GM21367 (cell line): ENCODE measurements at regions not wholly inside any gene's neighbourhood (a gene's known extent, or its start where the extent isn't known, plus 50 kb on each side); places are given as distances from the start of the nearest gene placed in this dataset.

Source experiments
- ATAC-seq: cut with Tn5 transposase; IDR thresholded peaks from one replicate; pipeline ENCODE4 v1.9.1; 2021; ENCODE audit not compliant: unreplicated experiment

- ATAC-seq: no peak
Measured at GRCh38 chr4:11589676-11590075, 161.0 kb upstream of the HS3ST1 start.

GRCh38 chr4:11587797-11588196 is 159.1 kb upstream of the HS3ST1 start:
- ATAC-seq: no peak

GRCh38 chr4:11585506-11585905 is 156.8 kb upstream of the HS3ST1 start:
- ATAC-seq: no peak

GRCh38 chr4:11568511-11568910 is 139.8 kb upstream of the HS3ST1 start:
- no peak for ATAC-seq

- peak; percentile 54 for ATAC-seq
Measured at GRCh38 chr4:11566444-11567022, 137.8 kb upstream of the HS3ST1 start.

- no peak for ATAC-seq
Measured at GRCh38 chr4:11565899-11566298, 137.2 kb upstream of the HS3ST1 start.

GRCh38 chr4:11565213-11565612 is 136.5 kb upstream of the HS3ST1 start:
- ATAC-seq: no peak

GRCh38 chr4:11564021-11564420 is 135.3 kb upstream of the HS3ST1 start:
- no peak for ATAC-seq

GRCh38 chr4:11549525-11549924 is 120.8 kb upstream of the HS3ST1 start:
- ATAC-seq: no peak

GRCh38 chr4:11548597-11549082 is 119.9 kb upstream of the HS3ST1 start:
- peak; percentile 86 for ATAC-seq

GRCh38 chr4:11546391-11547175 is 117.9 kb upstream of the HS3ST1 start:
- no peak for ATAC-seq

GRCh38 chr4:11545651-11546050 is 117.0 kb upstream of the HS3ST1 start:
- no peak for ATAC-seq

- no peak for ATAC-seq
Measured at GRCh38 chr4:11544211-11544610, 115.5 kb upstream of the HS3ST1 start.

- no peak for ATAC-seq
Measured at GRCh38 chr4:11543706-11544105, 115.0 kb upstream of the HS3ST1 start.

GRCh38 chr4:11542952-11543351 is 114.3 kb upstream of the HS3ST1 start:
- no peak for ATAC-seq

GRCh38 chr4:11537846-11538245 is 109.2 kb upstream of the HS3ST1 start:
- peak; percentile 70 for ATAC-seq

- no peak for ATAC-seq
Measured at GRCh38 chr4:11535333-11535732, 106.6 kb upstream of the HS3ST1 start.

- ATAC-seq: no peak
Measured at GRCh38 chr4:11534623-11535302, 106.1 kb upstream of the HS3ST1 start.

GRCh38 chr4:11532138-11532537 is 103.4 kb upstream of the HS3ST1 start:
- ATAC-seq: no peak

- no peak for ATAC-seq
Measured at GRCh38 chr4:11529625-11530201, 101.0 kb upstream of the HS3ST1 start.

GRCh38 chr4:11525085-11525484 is 96.4 kb upstream of the HS3ST1 start:
- no peak for ATAC-seq

GRCh38 chr4:11518754-11519153 is 90.1 kb upstream of the HS3ST1 start:
- no peak for ATAC-seq
